Loucy (cell line): ENCODE measurements at regions not wholly inside any gene's neighbourhood (a gene's known extent, or its start where the extent isn't known, plus 50 kb on each side); places are given as distances from the start of the nearest gene placed in this dataset.

Experiments used
- CTCF ChIP-seq: fragments of 200-600 bp; sonication (generic); conservative IDR thresholded peaks from 2 replicates; pipeline ENCODE4 v1.5.1; 2014; ENCODE audit warnings: mild to moderate bottlenecking, antibody characterized with exemption, low read length
- EZH2phosphoT487 ChIP-seq: fragments of 200-600 bp; IDR thresholded peaks from 2 replicates; pipeline ENCODE4 v1.6.1; 2018; ENCODE audit warnings: antibody characterized with exemption, mild to moderate bottlenecking, moderate library complexity, borderline replicate concordance

GRCh38 chr11:91756829-91757480 lies 467.7 kb upstream of the FAT3 start:
- TF ChIP-seq CTCF (no peak), EZH2phosphoT487 (no peak)
